Neuronal stem cell (in vitro differentiated cells): ENCODE measurements at regions not wholly inside any gene's neighbourhood (a gene's known extent, or its start where the extent isn't known, plus 50 kb on each side); places are given as distances from the start of the nearest gene placed in this dataset.
"Not testable (repeated sequence)": the region's sequence is repeated elsewhere in the genome, so short reads cannot be mapped to it uniquely, and the experiment has no call there.

ENCODE experiments used
- DNase-seq: peaks from one replicate; pipeline ENCODE4 v3.0.0-alpha.2; 2013; ENCODE audit warnings: low spot score
- H2AFZ ChIP-seq: one replicate; pipeline ENCODE4 v1.6.1; 2013; ENCODE audit warnings: mild to moderate bottlenecking, low read length, inconsistent platforms
- H2AK5ac ChIP-seq: 2 replicates; pipeline ENCODE4 v1.6.1; 2013; ENCODE audit warnings: low read depth, mild to moderate bottlenecking, inconsistent platforms, low read length, moderate library complexity, mixed read lengths
- H2BK120ac ChIP-seq: 2 replicates; pipeline ENCODE4 v1.6.1; 2013; ENCODE audit warnings: low read depth, mild to moderate bottlenecking, inconsistent platforms, low read length, moderate library complexity, mixed read lengths
- H2BK12ac ChIP-seq: one replicate; pipeline ENCODE4 v1.6.1; 2013; ENCODE audit warnings: low read length, inconsistent platforms
- H2BK15ac ChIP-seq: 2 replicates; pipeline ENCODE4 v1.6.1; 2013; ENCODE audit warnings: mild to moderate bottlenecking, low read length, inconsistent platforms, mixed read lengths
- H2BK5ac ChIP-seq: one replicate; pipeline ENCODE4 v1.6.1; 2013; ENCODE audit warnings: inconsistent platforms, mild to moderate bottlenecking, low read length, moderate library complexity
- H3K14ac ChIP-seq: one replicate; pipeline ENCODE4 v1.6.1; 2013; ENCODE audit warnings: low read length, inconsistent platforms
- H3K18ac ChIP-seq: 2 replicates; pipeline ENCODE4 v1.6.1; 2013; ENCODE audit warnings: low read length, inconsistent platforms
- H3K23ac ChIP-seq: 2 replicates; pipeline ENCODE4 v1.6.1; 2013; ENCODE audit warnings: low read depth, mild to moderate bottlenecking, mixed read lengths, low read length, inconsistent platforms; ENCODE audit not compliant: poor library complexity
- H3K27ac ChIP-seq: replicated peaks from 3 replicates; pipeline ENCODE4 v1.5.1; 2013; ENCODE audit warnings: low read length, inconsistent platforms
- H3K27me3 ChIP-seq, 3 experiments: 2 replicates each; pipeline ENCODE4 v1.6.1; 2013; ENCODE audit warnings: low read length in 3 of 3, mild to moderate bottlenecking in 2 of 3, inconsistent platforms in 1 of 3, low read depth in 1 of 3, mixed read lengths in 1 of 3, moderate library complexity in 1 of 3; ENCODE audit not compliant: control insufficient read depth in 3 of 3, insufficient read depth in 3 of 3
- H3K36me3 ChIP-seq, 2 donors: replicated peaks in 1 of 2; 2 replicates each; pipeline ENCODE4 v1.6.1; 2013; ENCODE audit warnings: low read length in 2 of 2; ENCODE audit not compliant: control insufficient read depth in 2 of 2, insufficient read depth in 2 of 2
- H3K4ac ChIP-seq: 2 replicates; pipeline ENCODE4 v1.6.1; 2013; ENCODE audit warnings: inconsistent platforms, mild to moderate bottlenecking, low read length, moderate library complexity
- H3K4me1 ChIP-seq, 2 donors: 1 replicate in 1 of 2; 2 replicates in 1 of 2; pipeline ENCODE4 v1.6.1; 2013; ENCODE audit warnings: low read length in 2 of 2, low read depth in 1 of 2; ENCODE audit not compliant: control insufficient read depth in 2 of 2, insufficient read depth in 1 of 2
- H3K4me2 ChIP-seq: one replicate; pipeline ENCODE4 v1.6.1; 2013; ENCODE audit warnings: mild to moderate bottlenecking, low read length, inconsistent platforms; ENCODE audit not compliant: insufficient read depth, poor library complexity, severe bottlenecking
- H3K4me3 ChIP-seq, 2 donors: 2 replicates each; pipeline ENCODE4 v1.5.1; 2013; ENCODE audit warnings: low read length in 2 of 2, mild to moderate bottlenecking in 2 of 2, inconsistent platforms in 1 of 2, moderate library complexity in 1 of 2
- H3K79me1 ChIP-seq: one replicate; pipeline ENCODE4 v1.6.1; 2013; ENCODE audit warnings: low read depth, mild to moderate bottlenecking, inconsistent platforms, low read length, moderate library complexity
- H3K9ac ChIP-seq: one replicate; pipeline ENCODE4 v1.6.1; 2013; ENCODE audit warnings: mild to moderate bottlenecking, low read depth, low read length, inconsistent platforms; ENCODE audit not compliant: poor library complexity
- H3K9me3 ChIP-seq, 2 donors: replicated peaks in 1 of 2; 2 replicates each; pipeline versions ENCODE3 to v1.6.1; 2013; ENCODE audit warnings: low read length in 2 of 2, mild to moderate bottlenecking in 2 of 2, inconsistent platforms in 1 of 2, low read depth in 1 of 2, mixed read lengths in 1 of 2, moderate library complexity in 1 of 2; ENCODE audit not compliant: control insufficient read depth in 2 of 2, insufficient read depth in 1 of 2
- H4K8ac ChIP-seq: one replicate; pipeline ENCODE4 v1.6.1; 2013; ENCODE audit warnings: low read depth, mild to moderate bottlenecking, inconsistent platforms, low read length, moderate library complexity
- H4K91ac ChIP-seq: one replicate; pipeline ENCODE4 v1.6.1; 2013; ENCODE audit warnings: low read length, low read depth, mild to moderate bottlenecking, inconsistent platforms; ENCODE audit not compliant: poor library complexity
- WGBS, 2 donors: extraction: QIAGEN DNeasy Blood & Tissue Kit; methylation state at CpG; one replicate each; pipeline ENCODE4 v1.1.7; 2013; ENCODE audit warnings: missing lambda C conversion rate in 2 of 2, mixed read lengths in 1 of 2; ENCODE audit not compliant: insufficient read length in 2 of 2, insufficient replicate concordance in 1 of 2; ENCODE audit errors: extremely low coverage in 2 of 2; 5-methylcytosine and 5-hydroxymethylcytosine counted together

- H3K18ac ChIP-seq, H3K9me3 ChIP-seq, H2BK12ac ChIP-seq, H3K27me3 ChIP-seq, H3K23ac ChIP-seq, H2BK15ac ChIP-seq, H3K4me3 ChIP-seq, DNase-seq, H2BK5ac ChIP-seq, H3K4ac ChIP-seq, H3K4me2 ChIP-seq, H3K36me3 ChIP-seq, H2BK120ac ChIP-seq, H2AK5ac ChIP-seq, H4K91ac ChIP-seq, H3K27ac ChIP-seq, H2AFZ ChIP-seq, H3K14ac ChIP-seq, H3K9ac ChIP-seq, H3K4me1 ChIP-seq, H3K79me1 ChIP-seq, H4K8ac ChIP-seq: not testable (repeated sequence)
- no CpG with 5 or more reads among the region's 15 CpGs for WGBS, 2 donors
Measured at GRCh38 chr3:176827244-176827643, 370.0 kb downstream of the TBL1XR1 start.

GRCh38 chr3:176824811-176825210, 372.5 kb downstream of the TBL1XR1 start:
- DNase-seq = no peak
- Histone ChIP-seq H3K4ac (no peak overlapping the region), H3K9ac (no peak overlapping the region), H3K18ac (no peak overlapping the region), H2BK120ac (no peak overlapping the region), H3K9me3 (no peaks in the 10 kb centered on the region), H3K4me1 (no peaks in the 10 kb centered on the region), H3K27me3 (no peaks in the 10 kb centered on the region), H3K14ac (no peak overlapping the region), H3K4me2 (no peak overlapping the region), H3K27ac (no peak overlapping the region), H2AFZ (no peak overlapping the region), H2BK5ac (no peak overlapping the region), H3K4me3 (no peak overlapping the region), H4K8ac (no peak overlapping the region), H3K23ac (no peak overlapping the region), H4K91ac (no peak overlapping the region), H2BK15ac (no peak overlapping the region), H3K79me1 (no peaks in the 10 kb centered on the region), H3K36me3 (no peaks in the 10 kb centered on the region), H2AK5ac (no peak overlapping the region), H2BK12ac (no peak overlapping the region)
- no CpG with 5 or more reads among the region's 3 CpGs for WGBS, 2 donors

GRCh38 chr3:176820764-176821163, 376.5 kb downstream of the TBL1XR1 start:
- Histone ChIP-seq H3K4me3 (no peak overlapping the region), H3K27me3 (no peaks in the 10 kb centered on the region), H2BK12ac (no peak overlapping the region), H3K9ac (no peak overlapping the region), H4K91ac (no peak overlapping the region), H3K4ac (no peak overlapping the region), H3K18ac (no peak overlapping the region), H3K23ac (no peak overlapping the region), H3K9me3 (no peaks in the 10 kb centered on the region), H2BK120ac (no peak overlapping the region), H2AK5ac (no peak overlapping the region), H3K14ac (no peak overlapping the region), H2BK5ac (no peak overlapping the region), H2AFZ (no peak overlapping the region), H3K79me1 (no peaks in the 10 kb centered on the region), H3K36me3 (no peaks in the 10 kb centered on the region), H4K8ac (no peak overlapping the region), H2BK15ac (no peak overlapping the region), H3K27ac (no peak overlapping the region), H3K4me1 (no peaks in the 10 kb centered on the region), H3K4me2 (no peak overlapping the region)
- DNase-seq = no peak
- no CpG with 5 or more reads among the region's 2 CpGs for WGBS, 2 donors

- WGBS, 2 donors = no CpG with 5 or more reads among the region's 18 CpGs
- Histone ChIP-seq H2BK5ac (no peak overlapping the region), H3K79me1 (no peaks in the 10 kb centered on the region), H2AK5ac (no peak overlapping the region), H3K9ac (no peak overlapping the region), H3K14ac (no peak overlapping the region), H4K91ac (no peak overlapping the region), H4K8ac (no peak overlapping the region), H2BK120ac (no peak overlapping the region), H2BK12ac (no peak overlapping the region), H3K23ac (no peak overlapping the region), H3K36me3 (no peaks in the 10 kb centered on the region), H3K4me2 (no peak overlapping the region), H2AFZ (no peak overlapping the region), H3K4ac (no peak overlapping the region), H3K9me3 (no peaks in the 10 kb centered on the region), H3K18ac (no peak overlapping the region), H3K27ac (no peak overlapping the region), H2BK15ac (no peak overlapping the region), H3K27me3 (no peaks in the 10 kb centered on the region), H3K4me1 (no peaks in the 10 kb centered on the region), H3K4me3 (no peak overlapping the region)
- DNase-seq = no peak
Measured at GRCh38 chr3:176816937-176817336, 380.3 kb downstream of the TBL1XR1 start.
